Breast epithelium (tissue), 3 donors: ENCODE measurements at regions not wholly inside any gene's neighbourhood (a gene's known extent, or its start where the extent isn't known, plus 50 kb on each side); places are given as distances from the start of the nearest gene placed in this dataset.

ENCODE experiments used
- CTCF ChIP-seq, 3 donors: fragments of 450-650 bp; IDR thresholded peaks; one replicate each; pipeline ENCODE4 v1.5.1; 2016 to 2017; ENCODE audit warnings: antibody characterized with exemption in 3 of 3, mild to moderate bottlenecking in 3 of 3, moderate library complexity in 3 of 3
- POLR2A ChIP-seq: fragments of 450-650 bp; IDR thresholded peaks from one replicate; pipeline ENCODE4 v1.6.1; 2016; ENCODE audit warnings: antibody characterized with exemption, mild to moderate bottlenecking, moderate library complexity

- no peak for TF ChIP-seq CTCF (IDR thresholded peaks at IDR 0.05)
- TF ChIP-seq POLR2A, result no peak
Measured at GRCh38 chr6:16901782-16902181, 140.5 kb upstream of the ATXN1 start.
